Osteocyte (in vitro differentiated cells): ENCODE measurements at regions not wholly inside any gene's neighbourhood (a gene's known extent, or its start where the extent isn't known, plus 50 kb on each side); places are given as distances from the start of the nearest gene placed in this dataset.

ENCODE experiments used
- DNase-seq: peaks from one replicate; pipeline ENCODE4 v3.0.0; 2021; ENCODE audit warnings: mixed read lengths; ENCODE audit not compliant: unreplicated experiment; ENCODE audit errors: extremely low spot score
- H3K27ac Mint-ChIP-seq: one replicate; pipeline ENCODE4 v1.8.0; 2021; ENCODE audit warnings: mild to moderate bottlenecking, mixed read lengths; ENCODE audit not compliant: unreplicated experiment
- H3K27me3 Mint-ChIP-seq: one replicate; pipeline ENCODE4 v1.8.0; 2021; ENCODE audit warnings: mixed read lengths; ENCODE audit not compliant: unreplicated experiment
- H3K36me3 Mint-ChIP-seq: one replicate; pipeline ENCODE4 v1.8.0; 2021; ENCODE audit warnings: mixed read lengths; ENCODE audit not compliant: unreplicated experiment
- H3K4me1 Mint-ChIP-seq: one replicate; pipeline ENCODE4 v1.8.0; 2021; ENCODE audit warnings: mixed read lengths; ENCODE audit not compliant: unreplicated experiment
- H3K4me3 Mint-ChIP-seq: one replicate; pipeline ENCODE4 v1.8.0; 2021; ENCODE audit warnings: mild to moderate bottlenecking, moderate library complexity, mixed read lengths; ENCODE audit not compliant: unreplicated experiment
- H3K9me3 Mint-ChIP-seq: one replicate; pipeline ENCODE4 v1.8.0; 2021; ENCODE audit warnings: mixed read lengths; ENCODE audit not compliant: unreplicated experiment
- CTCF ChIP-seq: fragments of 200-600 bp; sonication (generic); IDR thresholded peaks from 2 replicates; pipeline ENCODE4 v1.5.0; 2021; ENCODE audit warnings: antibody characterized with exemption, mild to moderate bottlenecking, moderate library complexity

DNA sequence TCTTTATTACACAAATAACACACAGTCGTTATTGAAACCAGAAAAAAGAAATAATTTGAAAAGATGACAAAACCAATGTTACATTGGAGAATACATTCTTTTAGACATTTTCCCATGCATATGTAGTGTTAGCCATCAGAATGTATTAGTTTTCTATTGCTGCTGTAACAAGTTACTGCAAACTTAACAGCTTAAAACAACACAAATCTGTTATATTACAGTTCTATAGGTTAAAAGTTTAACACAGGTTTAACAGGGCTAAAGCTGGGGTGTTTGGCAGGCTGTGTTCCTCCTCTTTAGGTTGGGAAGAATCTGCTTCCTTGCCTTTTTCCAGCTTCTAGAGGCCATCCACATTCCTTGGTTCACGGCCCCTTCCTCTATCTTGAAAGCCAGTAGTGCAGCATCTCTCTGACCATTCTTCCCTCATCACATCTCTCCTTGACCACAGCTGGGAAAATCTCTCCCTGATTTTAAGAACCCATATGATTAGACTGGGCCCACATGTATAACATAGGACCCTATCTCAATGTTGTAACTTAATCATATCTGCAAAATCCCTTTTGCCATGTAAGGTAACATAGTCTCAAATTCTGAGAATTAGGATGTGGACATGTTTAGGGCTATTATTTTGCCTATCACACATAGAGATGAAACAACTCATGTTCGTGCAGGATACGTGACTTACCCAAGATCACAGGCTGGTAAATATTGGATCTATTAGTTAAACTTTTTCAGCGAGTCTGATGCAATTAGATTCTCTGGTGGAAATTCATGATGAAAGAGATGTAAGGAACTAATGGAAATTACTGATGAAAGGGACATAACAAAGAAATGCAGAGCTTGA lies 145.4 kb upstream of the TMEM170B start:
- Mint-ChIP-seq H3K27ac (no peak overlapping the region), H3K27me3 (no peaks in the 10 kb centered on the region), H3K36me3 (no peaks in the 10 kb centered on the region), H3K4me3 (no peak overlapping the region), H3K9me3 (peaks cover 4% of the 10 kb centered on the region), H3K4me1 (peaks cover 20% of the 10 kb centered on the region)
- no peak for TF ChIP-seq CTCF
- DNase-seq, result no peak

GRCh38 chr6:11389977-11390376 lies 147.6 kb upstream of the TMEM170B start:
- Mint-ChIP-seq H3K27ac (no peak overlapping the region), H3K36me3 (no peaks in the 10 kb centered on the region), H3K4me3 (no peak overlapping the region), H3K4me1 (peaks cover 25% of the 10 kb centered on the region), H3K27me3 (no peaks in the 10 kb centered on the region), H3K9me3 (peaks cover 4% of the 10 kb centered on the region)
- no peak for DNase-seq
- TF ChIP-seq CTCF, result no peak

- Mint-ChIP-seq H3K27ac (no peak overlapping the region), H3K9me3 (peaks cover 4% of the 10 kb centered on the region), H3K36me3 (no peaks in the 10 kb centered on the region), H3K4me1 (peaks cover 27% of the 10 kb centered on the region), H3K27me3 (no peaks in the 10 kb centered on the region), H3K4me3 (no peak overlapping the region)
- TF ChIP-seq CTCF, result no peak
- DNase-seq, result no peak
These were observed 148.3 kb upstream of the TMEM170B start for GRCh38 chr6:11388983-11389944.

DNA sequence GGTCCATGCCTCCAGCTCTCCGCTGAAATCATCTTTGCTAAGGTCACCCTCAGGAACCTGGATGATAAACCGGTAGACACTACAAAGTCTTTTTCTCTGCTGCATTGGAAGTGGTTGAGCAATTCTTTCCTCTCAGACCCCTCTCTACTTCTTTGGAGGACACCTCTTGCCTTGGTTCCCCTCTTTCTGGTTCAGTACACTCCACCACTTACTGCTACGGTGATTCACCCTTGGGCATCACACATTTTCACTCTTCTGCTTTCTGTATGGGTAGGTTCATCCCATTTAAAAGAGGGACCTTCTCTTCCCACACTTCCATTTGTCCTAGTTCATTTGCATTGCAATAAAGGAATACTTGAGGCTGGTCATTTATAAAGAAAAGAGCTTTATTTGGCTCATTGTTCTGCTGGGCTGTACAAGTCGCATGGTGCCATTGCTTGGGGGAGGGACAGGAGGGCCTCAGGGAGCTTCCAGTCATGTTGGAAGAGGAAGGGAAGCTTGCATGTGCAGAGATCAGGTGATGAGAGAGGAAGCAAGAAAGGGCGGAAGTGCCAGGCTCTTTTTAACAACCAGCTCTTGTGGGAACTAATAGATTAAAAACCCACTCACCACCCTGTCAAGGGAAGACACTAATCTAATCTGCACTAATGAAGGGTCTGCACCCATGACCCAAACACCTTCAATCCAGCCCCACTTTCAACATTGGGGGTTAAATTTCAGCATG lies 149.7 kb upstream of the TMEM170B start:
- H3K27ac Mint-ChIP-seq, result no peak overlapping the region
- no peak for DNase-seq
- no peaks in the 10 kb centered on the region for H3K27me3 Mint-ChIP-seq
- TF ChIP-seq CTCF, result no peak
- no peak overlapping the region for H3K4me3 Mint-ChIP-seq
- peaks cover 4% of the 10 kb centered on the region for H3K9me3 Mint-ChIP-seq
- H3K36me3 Mint-ChIP-seq, result no peaks in the 10 kb centered on the region
- peaks cover 18% of the 10 kb centered on the region for H3K4me1 Mint-ChIP-seq
